K562 (cell line): ENCODE measurements at regions not wholly inside any gene's neighbourhood (a gene's known extent, or its start where the extent isn't known, plus 50 kb on each side); places are given as distances from the start of the nearest gene placed in this dataset.

Experiments used
- NR2C2 ChIP-seq, 2 experiments: fragments of 200-800 bp in 1 of 2; sonication (Bioruptor generic) in 1 of 2; sonication (generic) in 1 of 2; formaldehyde crosslinking in 1 of 2; IDR thresholded peaks; 2 replicates each; pipeline versions ENCODE4 v1.6.1 to v1.8.0; 2016 to 2022; ENCODE audit warnings: mild to moderate bottlenecking in 1 of 2, missing compliant biosample characterization in 1 of 2, missing genetic modification characterization in 1 of 2, missing genetic modification reagents in 1 of 2
- PRMT5 ChIP-seq: sonication (generic); formaldehyde crosslinking; IDR thresholded peaks from 2 replicates; pipeline ENCODE4 v1.5.0; 2020; ENCODE audit warnings: missing genetic modification reagents
- SMAD3 ChIP-seq: fragments of 450-650 bp; formaldehyde crosslinking; conservative IDR thresholded peaks from 2 replicates; pipeline ENCODE4 v1.4.0; 2020; ENCODE audit warnings: mild to moderate bottlenecking
- SMC3 ChIP-seq: conservative IDR thresholded peaks from 2 replicates; pipeline ENCODE4 v1.6.1; 2011; ENCODE audit warnings: low read depth, low read length, improper control_type of control experiment; ENCODE audit not compliant: insufficient read depth
- ZBTB7A ChIP-seq: IDR thresholded peaks from 2 replicates; pipeline ENCODE4 v1.6.1; 2011; ENCODE audit warnings: low read depth, mild to moderate bottlenecking, low read length, moderate library complexity, borderline replicate concordance; ENCODE audit not compliant: control insufficient read depth
- TF ChIP-seq, protein P1 (sequence below): sonication (generic); formaldehyde crosslinking; IDR thresholded peaks from 2 replicates; pipeline ENCODE4 v1.8.1; 2022; ENCODE audit warnings: missing genetic modification reagents
- TF ChIP-seq, protein P2 (sequence below), 3 experiments: IDR thresholded peaks in 2 of 3; conservative IDR thresholded peaks in 1 of 3; 2 replicates each; pipeline ENCODE4 v1.5.1; 2011 to 2012; ENCODE audit warnings: low read length in 3 of 3, mild to moderate bottlenecking in 3 of 3, control low read depth in 2 of 3, improper control_type of control experiment in 1 of 3, inconsistent platforms in 1 of 3, low read depth in 1 of 3, mixed read lengths in 1 of 3, moderate library complexity in 1 of 3; ENCODE audit not compliant: insufficient read depth in 2 of 3

DNA sequence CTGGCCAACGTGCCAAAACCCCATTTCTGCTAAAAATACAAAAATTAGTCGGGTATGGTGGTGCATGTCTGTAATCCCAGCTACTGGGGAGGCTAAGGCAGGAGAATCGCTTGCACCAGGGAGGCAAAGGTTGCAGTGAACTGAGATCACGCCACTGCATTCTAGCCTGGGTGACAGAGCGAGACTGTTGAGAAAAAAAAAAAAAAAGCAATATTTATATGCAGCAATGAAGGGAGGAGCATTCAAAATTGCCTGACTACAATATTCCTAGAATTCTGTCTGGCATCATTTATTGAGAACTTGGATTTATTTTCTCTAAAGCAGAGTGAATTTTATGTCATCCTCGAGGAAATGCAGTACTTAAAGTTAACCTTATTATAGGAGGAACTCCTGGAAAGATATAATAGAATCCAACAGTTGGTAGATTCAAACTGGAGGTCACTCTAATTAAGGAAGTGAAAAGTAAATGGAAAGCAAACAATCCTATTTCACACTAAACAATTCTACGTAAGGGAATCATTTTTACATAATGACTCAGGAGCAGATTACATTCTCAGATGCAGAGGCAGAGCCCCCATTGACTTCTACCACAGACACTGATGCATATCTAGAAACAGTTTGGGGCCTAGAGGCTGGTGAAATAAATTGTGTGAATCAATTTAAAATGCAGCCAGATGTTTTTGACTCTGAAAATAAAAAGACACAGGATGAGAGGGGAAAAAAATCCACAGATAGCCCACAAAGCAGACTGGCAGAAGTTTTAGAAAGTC, 82.1 kb upstream of the FHIT start:
- TF ChIP-seq, protein P1, sequence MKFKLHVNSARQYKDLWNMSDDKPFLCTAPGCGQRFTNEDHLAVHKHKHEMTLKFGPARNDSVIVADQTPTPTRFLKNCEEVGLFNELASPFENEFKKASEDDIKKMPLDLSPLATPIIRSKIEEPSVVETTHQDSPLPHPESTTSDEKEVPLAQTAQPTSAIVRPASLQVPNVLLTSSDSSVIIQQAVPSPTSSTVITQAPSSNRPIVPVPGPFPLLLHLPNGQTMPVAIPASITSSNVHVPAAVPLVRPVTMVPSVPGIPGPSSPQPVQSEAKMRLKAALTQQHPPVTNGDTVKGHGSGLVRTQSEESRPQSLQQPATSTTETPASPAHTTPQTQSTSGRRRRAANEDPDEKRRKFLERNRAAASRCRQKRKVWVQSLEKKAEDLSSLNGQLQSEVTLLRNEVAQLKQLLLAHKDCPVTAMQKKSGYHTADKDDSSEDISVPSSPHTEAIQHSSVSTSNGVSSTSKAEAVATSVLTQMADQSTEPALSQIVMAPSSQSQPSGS (CRISPR knock-in tag): no peak
- TF ChIP-seq SMC3 (no peak), ZBTB7A (no peak), PRMT5 (no peak), SMAD3 (no peak), NR2C2 (CRISPR knock-in tag; IDR thresholded peaks at IDR 0.05) (no peak), NR2C2 (tag; IDR thresholded peaks at IDR 0.05) (no peak)
- TF ChIP-seq, protein P2, sequence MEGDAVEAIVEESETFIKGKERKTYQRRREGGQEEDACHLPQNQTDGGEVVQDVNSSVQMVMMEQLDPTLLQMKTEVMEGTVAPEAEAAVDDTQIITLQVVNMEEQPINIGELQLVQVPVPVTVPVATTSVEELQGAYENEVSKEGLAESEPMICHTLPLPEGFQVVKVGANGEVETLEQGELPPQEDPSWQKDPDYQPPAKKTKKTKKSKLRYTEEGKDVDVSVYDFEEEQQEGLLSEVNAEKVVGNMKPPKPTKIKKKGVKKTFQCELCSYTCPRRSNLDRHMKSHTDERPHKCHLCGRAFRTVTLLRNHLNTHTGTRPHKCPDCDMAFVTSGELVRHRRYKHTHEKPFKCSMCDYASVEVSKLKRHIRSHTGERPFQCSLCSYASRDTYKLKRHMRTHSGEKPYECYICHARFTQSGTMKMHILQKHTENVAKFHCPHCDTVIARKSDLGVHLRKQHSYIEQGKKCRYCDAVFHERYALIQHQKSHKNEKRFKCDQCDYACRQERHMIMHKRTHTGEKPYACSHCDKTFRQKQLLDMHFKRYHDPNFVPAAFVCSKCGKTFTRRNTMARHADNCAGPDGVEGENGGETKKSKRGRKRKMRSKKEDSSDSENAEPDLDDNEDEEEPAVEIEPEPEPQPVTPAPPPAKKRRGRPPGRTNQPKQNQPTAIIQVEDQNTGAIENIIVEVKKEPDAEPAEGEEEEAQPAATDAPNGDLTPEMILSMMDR (IDR thresholded peaks at IDR 0.05 in 2 of 3, conservative IDR thresholded peaks at IDR 0.05 in 1 of 3; ENCODE audit: insufficient read depth in 2 of 3, low read depth in 1 of 3, low read length in 3 of 3): no peak
